Bronchial epithelial cell (primary cell): ENCODE measurements at regions not wholly inside any gene's neighbourhood (a gene's known extent, or its start where the extent isn't known, plus 50 kb on each side); places are given as distances from the start of the nearest gene placed in this dataset.
A peak's percentile ranks its signal among the peaks of the same experiment; 100 is the strongest.

ENCODE experiments used
- DNase-seq: peaks from one replicate; pipeline ENCODE4 v3.0.0-alpha.2; 2010; ENCODE audit warnings: low read depth
- FAIRE-seq: peaks from 2 replicates; lab custom pipeline; 2011; peaks lifted over from hg19 to GRCh38; lab: Jason Lieb, UNC
- H3K27me3 ChIP-seq: 2 replicates; pipeline ENCODE4 v1.5.1; 2011; ENCODE audit warnings: low read length; ENCODE audit not compliant: control insufficient read depth, insufficient read depth
- H3K36me3 ChIP-seq: 2 replicates; pipeline ENCODE4 v1.5.1; 2011; ENCODE audit warnings: low read length; ENCODE audit not compliant: control insufficient read depth, insufficient read depth
- H3K4me3 ChIP-seq: 2 replicates; pipeline ENCODE4 v1.5.1; 2011; ENCODE audit warnings: mild to moderate bottlenecking, low read depth, low read length, control low read depth
- CTCF ChIP-seq: IDR thresholded peaks from 2 replicates; pipeline ENCODE4 v1.5.1; 2011; ENCODE audit warnings: mild to moderate bottlenecking, moderate library complexity, low read length, control low read depth, inconsistent platforms; ENCODE audit not compliant: insufficient read depth, severe bottlenecking

GRCh38 chr6:44722736-44723135 is 335.2 kb downstream of the CDC5L start:
- H3K27me3 ChIP-seq, result no peaks in the 10 kb centered on the region
- TF ChIP-seq CTCF, result no peak
- H3K4me3 ChIP-seq, result no peak overlapping the region
- no peak for FAIRE-seq
- DNase-seq, result no peak
- no peaks in the 10 kb centered on the region for H3K36me3 ChIP-seq

GRCh38 chr6:44723439-44724197 is 336.1 kb downstream of the CDC5L start:
- DNase-seq (no peak), FAIRE-seq (peak; percentile 83)
- no peaks in the 10 kb centered on the region for H3K36me3 ChIP-seq
- no peak overlapping the region for H3K4me3 ChIP-seq
- H3K27me3 ChIP-seq, result no peaks in the 10 kb centered on the region
- no peak for TF ChIP-seq CTCF

- TF ChIP-seq CTCF, result no peak
- H3K36me3 ChIP-seq, result no peaks in the 10 kb centered on the region
- DNase-seq (peak; percentile 8), FAIRE-seq (peak; percentile 55)
- H3K4me3 ChIP-seq, result no peak overlapping the region
- H3K27me3 ChIP-seq, result no peaks in the 10 kb centered on the region
These were observed 337.6 kb downstream of the CDC5L start for GRCh38 chr6:44725070-44725469.

GRCh38 chr6:44727651-44728630 is 340.4 kb downstream of the CDC5L start:
- FAIRE-seq (no peak), DNase-seq (peak; percentile 19)
- peaks cover 4% of the 10 kb centered on the region for H3K27me3 ChIP-seq
- no peaks in the 10 kb centered on the region for H3K36me3 ChIP-seq
- TF ChIP-seq CTCF, result no peak
- no peak overlapping the region for H3K4me3 ChIP-seq

- Histone ChIP-seq H3K36me3 (no peaks in the 10 kb centered on the region), H3K27me3 (peaks cover 4% of the 10 kb centered on the region), H3K4me3 (no peak overlapping the region)
- DNase-seq, result no peak
- no peak for FAIRE-seq
- no peak for TF ChIP-seq CTCF
These were observed 343.4 kb downstream of the CDC5L start for GRCh38 chr6:44730771-44731391.
